ENCODE measurements at regions not wholly inside any gene's neighbourhood (a gene's known extent, or its start where the extent isn't known, plus 50 kb on each side); places are given as distances from the start of the nearest gene placed in this dataset.

DNA sequence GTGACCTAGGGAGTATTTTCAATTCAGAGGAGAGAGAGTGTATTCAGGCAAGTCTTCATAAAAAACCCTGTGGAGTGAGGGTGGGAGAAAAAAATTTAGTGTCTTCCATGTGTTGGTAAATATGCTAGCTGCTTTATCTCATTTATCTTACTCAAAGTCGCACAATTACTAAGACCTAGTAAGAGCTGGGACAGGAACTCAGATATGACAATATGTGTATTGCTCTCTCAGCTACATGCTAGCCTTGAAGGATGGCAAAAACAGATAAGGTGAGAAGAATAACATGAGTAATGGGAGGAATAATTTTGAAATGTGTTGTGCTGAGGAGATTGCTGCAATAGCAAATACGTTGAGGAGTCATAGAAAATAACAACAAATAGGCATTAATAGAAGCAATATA lies 458.6 kb downstream of the SH2D1A start:
- TF ChIP-seq ZNF274 (IDR thresholded peaks at IDR 0.05; ENCODE audit: low read depth, low read length) (no peak), YY1 (IDR thresholded peaks at IDR 0.05; ENCODE audit: insufficient read depth, insufficient read length) (no peak)
